H9 (cell line): ENCODE measurements at regions not wholly inside any gene's neighbourhood (a gene's known extent, or its start where the extent isn't known, plus 50 kb on each side); places are given as distances from the start of the nearest gene placed in this dataset.

ENCODE experiments used
- DNase-seq: peaks from one replicate; pipeline ENCODE4 v3.0.0-alpha.2; 2017
- H2AFZ ChIP-seq: one replicate; pipeline ENCODE4 v1.6.1; 2013; ENCODE audit warnings: mild to moderate bottlenecking, low read length, control low read depth, moderate library complexity
- H2AK5ac ChIP-seq: 2 replicates; pipeline ENCODE4 v1.6.1; 2013; ENCODE audit warnings: low read length, control low read depth, mixed read lengths; ENCODE audit not compliant: insufficient read length
- H2BK120ac ChIP-seq: one replicate; pipeline ENCODE4 v1.6.1; 2013; ENCODE audit warnings: low read depth, mild to moderate bottlenecking, low read length, control low read depth, inconsistent platforms; ENCODE audit not compliant: poor library complexity, severe bottlenecking
- H2BK12ac ChIP-seq: 2 replicates; pipeline ENCODE4 v1.6.1; 2013; ENCODE audit warnings: low read length, control low read depth, mixed read lengths, low read depth; ENCODE audit not compliant: insufficient read length
- H2BK15ac ChIP-seq: 2 replicates; pipeline ENCODE4 v1.6.1; 2013; ENCODE audit warnings: low read depth, low read length, control low read depth
- H2BK20ac ChIP-seq: one replicate; pipeline ENCODE4 v1.6.1; 2013; ENCODE audit warnings: low read depth, mild to moderate bottlenecking, low read length, control low read depth, inconsistent platforms; ENCODE audit not compliant: poor library complexity, severe bottlenecking
- H2BK5ac ChIP-seq: 2 replicates; pipeline ENCODE4 v1.6.1; 2013; ENCODE audit warnings: low read length, control low read depth, mixed read lengths; ENCODE audit not compliant: insufficient read length
- H3K14ac ChIP-seq: 2 replicates; pipeline ENCODE4 v1.6.1; 2013; ENCODE audit warnings: low read length, control low read depth; ENCODE audit not compliant: insufficient read depth
- H3K18ac ChIP-seq: 2 replicates; pipeline ENCODE4 v1.6.1; 2013; ENCODE audit warnings: low read depth, mild to moderate bottlenecking, mixed read lengths, low read length, control low read depth; ENCODE audit not compliant: insufficient read length
- H3K23ac ChIP-seq: 2 replicates; pipeline ENCODE4 v1.6.1; 2013; ENCODE audit warnings: low read length, control low read depth, mixed read lengths, low read depth; ENCODE audit not compliant: insufficient read length
- H3K23me2 ChIP-seq: 2 replicates; pipeline ENCODE4 v1.6.1; 2013; ENCODE audit warnings: low read depth, mild to moderate bottlenecking, mixed read lengths, low read length, control low read depth; ENCODE audit not compliant: insufficient read length, poor library complexity, severe bottlenecking
- H3K27ac ChIP-seq: 2 replicates; pipeline ENCODE4 v1.5.1; 2013; ENCODE audit warnings: low read length, control low read depth, mixed read lengths, low read depth; ENCODE audit not compliant: insufficient read length
- H3K27me3 ChIP-seq: 2 replicates; pipeline ENCODE4 v1.6.1; 2013; ENCODE audit warnings: low read length, control low read depth, inconsistent platforms; ENCODE audit not compliant: insufficient read depth
- H3K4ac ChIP-seq: 2 replicates; pipeline ENCODE4 v1.6.1; 2013; ENCODE audit warnings: low read depth, mild to moderate bottlenecking, control low read depth, inconsistent platforms, low read length, moderate library complexity
- H3K4me1 ChIP-seq: 2 replicates; pipeline ENCODE4 v1.6.1; 2013; ENCODE audit warnings: low read length, control low read depth, inconsistent platforms; ENCODE audit not compliant: insufficient read depth
- H3K4me2 ChIP-seq: 2 replicates; pipeline ENCODE4 v1.6.1; 2013; ENCODE audit warnings: low read length, control low read depth, mixed read lengths; ENCODE audit not compliant: insufficient read length, insufficient read depth
- H3K56ac ChIP-seq: 2 replicates; pipeline ENCODE4 v1.6.1; 2013; ENCODE audit warnings: low read depth, mild to moderate bottlenecking, mixed read lengths, low read length, control low read depth; ENCODE audit not compliant: insufficient read length
- H3K79me1 ChIP-seq: 2 replicates; pipeline ENCODE4 v1.6.1; 2013; ENCODE audit warnings: low read depth, mild to moderate bottlenecking, moderate library complexity, low read length, control low read depth, inconsistent platforms; ENCODE audit not compliant: insufficient read depth, poor library complexity, severe bottlenecking
- H3K79me2 ChIP-seq: 2 replicates; pipeline ENCODE4 v1.6.1; 2013; ENCODE audit warnings: low read length, control low read depth, inconsistent platforms; ENCODE audit not compliant: insufficient read depth
- H3K9ac ChIP-seq: 2 replicates; pipeline ENCODE4 v1.6.1; 2013; ENCODE audit warnings: low read length, control low read depth, mixed read lengths; ENCODE audit not compliant: insufficient read length; ENCODE audit errors: extremely low read depth
- H3K9me3 ChIP-seq: one replicate; pipeline ENCODE4 v1.6.1; 2013; ENCODE audit warnings: low read depth, low read length, inconsistent platforms; ENCODE audit not compliant: control insufficient read depth
- H3T11ph ChIP-seq: one replicate; pipeline ENCODE4 v1.6.1; 2013; ENCODE audit warnings: mild to moderate bottlenecking, low read length, control low read depth, inconsistent platforms
- H4K20me1 ChIP-seq: one replicate; pipeline ENCODE4 v1.6.1; 2013; ENCODE audit not compliant: control insufficient read depth, insufficient read length, insufficient read depth
- H4K5ac ChIP-seq: 2 replicates; pipeline ENCODE4 v1.6.1; 2013; ENCODE audit warnings: low read depth, mild to moderate bottlenecking, mixed read lengths, low read length, control low read depth; ENCODE audit not compliant: insufficient read length
- H4K8ac ChIP-seq: replicated peaks from 2 replicates; pipeline ENCODE4 v1.6.1; 2013; ENCODE audit warnings: low read length, control low read depth, mixed read lengths, low read depth; ENCODE audit not compliant: insufficient read length
- H4K91ac ChIP-seq: 2 replicates; pipeline ENCODE4 v1.6.1; 2013; ENCODE audit warnings: low read depth, mild to moderate bottlenecking, moderate library complexity, mixed read lengths, low read length, control low read depth; ENCODE audit not compliant: insufficient read length
- H3K27ac Mint-ChIP-seq, 3 experiments: 2 replicates in 2 of 3; 3 replicates in 1 of 3; pipeline ENCODE4 v1.8.0; 2020 to 2021; ENCODE audit warnings: mixed read lengths in 3 of 3, mild to moderate bottlenecking in 1 of 3, moderate library complexity in 1 of 3
- H3K27me3 Mint-ChIP-seq: 2 replicates; pipeline ENCODE4 v1.8.0; 2021; ENCODE audit warnings: low read depth, mild to moderate bottlenecking, moderate library complexity, mixed read lengths
- H3K36me3 Mint-ChIP-seq, 3 experiments: 2 replicates in 2 of 3; 3 replicates in 1 of 3; pipeline ENCODE4 v1.8.0; 2020 to 2021; ENCODE audit warnings: low read depth in 3 of 3, mixed read lengths in 3 of 3; ENCODE audit not compliant: insufficient read depth in 1 of 3
- H3K4me1 Mint-ChIP-seq, 2 experiments: 2 replicates each; pipeline ENCODE4 v1.8.0; 2020; ENCODE audit warnings: mixed read lengths in 2 of 2
- H3K4me3 Mint-ChIP-seq, 2 experiments: 2 replicates in 1 of 2; 3 replicates in 1 of 2; pipeline ENCODE4 v1.8.0; 2020 to 2021; ENCODE audit warnings: mild to moderate bottlenecking in 2 of 2, mixed read lengths in 2 of 2, moderate library complexity in 1 of 2
- H3K9me3 Mint-ChIP-seq, 2 experiments: 2 replicates in 1 of 2; 3 replicates in 1 of 2; pipeline ENCODE4 v1.8.0; 2020; ENCODE audit warnings: mild to moderate bottlenecking in 2 of 2, mixed read lengths in 2 of 2, moderate library complexity in 1 of 2
- WGBS: extraction: QIAGEN DNeasy Blood & Tissue Kit; methylation state at CpG from one replicate; pipeline ENCODE4 v1.1.7; 2013; ENCODE audit warnings: missing lambda C conversion rate, low lambda C conversion rate, mixed read lengths; ENCODE audit not compliant: insufficient read length; ENCODE audit errors: extremely low coverage; 5-methylcytosine and 5-hydroxymethylcytosine counted together
- TF ChIP-seq, protein P1 (sequence below): fragments of 200-600 bp; sonication (generic); conservative IDR thresholded peaks from 3 replicates; pipeline ENCODE4 v1.8.0; 2021; ENCODE audit warnings: antibody characterized with exemption, mild to moderate bottlenecking

DNA sequence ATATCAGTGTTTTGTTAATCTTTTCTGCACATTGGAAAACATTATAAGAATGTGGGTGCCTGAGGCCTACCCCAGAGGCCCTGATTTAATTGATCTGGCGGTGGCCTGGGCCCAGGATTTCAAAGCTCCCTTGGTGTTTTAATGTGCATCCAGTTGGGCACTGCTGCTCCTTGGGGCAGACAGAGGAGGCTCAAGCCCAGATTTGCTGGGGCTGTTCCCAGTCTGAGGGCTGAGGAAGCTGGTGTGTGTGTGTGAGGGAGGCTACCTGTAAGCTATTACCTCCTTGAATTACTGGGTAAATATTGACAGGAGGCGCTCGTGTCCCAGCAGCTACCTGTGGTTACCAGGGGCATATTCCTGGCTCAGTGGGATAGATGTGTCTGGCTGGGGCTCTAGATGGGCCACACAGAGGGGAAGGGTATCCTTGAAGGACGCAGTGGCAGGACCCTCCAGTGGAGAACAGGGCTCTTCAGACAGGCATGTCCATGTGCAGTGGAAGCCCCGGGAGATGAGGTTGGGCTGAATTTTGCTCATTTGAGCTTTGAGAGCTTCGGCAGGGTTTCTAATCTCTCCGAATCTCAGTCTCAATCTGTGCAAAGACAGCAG lies 975.4 kb upstream of the ZNF722 start:
- no CpG with 5 or more reads among the region's 7 CpGs for WGBS
- H3K4me3 Mint-ChIP-seq = no peak overlapping the region
- no peak overlapping the region for H4K91ac ChIP-seq

More for the DNA sequence above, 975.4 kb upstream of the ZNF722 start:
- Histone ChIP-seq H2BK15ac (no peak overlapping the region), H3K9ac (no peak overlapping the region), H3T11ph (no peak overlapping the region), H2AK5ac (no peak overlapping the region), H3K18ac (no peak overlapping the region), H3K4me1 (no peaks in the 10 kb centered on the region), H3K23me2 (no peaks in the 10 kb centered on the region), H2BK120ac (no peak overlapping the region), H2BK20ac (no peak overlapping the region), H3K4ac (no peak overlapping the region), H4K8ac (no peak overlapping the region), H3K9me3 (peaks cover 82% of the 10 kb centered on the region), H2BK5ac (no peak overlapping the region), H2AFZ (no peak overlapping the region), H3K27me3 (no peaks in the 10 kb centered on the region), H3K27ac (no peak overlapping the region), H4K20me1 (no peaks in the 10 kb centered on the region), H3K23ac (no peak overlapping the region), H3K79me1 (no peaks in the 10 kb centered on the region), H3K79me2 (no peaks in the 10 kb centered on the region), H3K56ac (no peak overlapping the region), H3K4me2 (no peak overlapping the region), H3K14ac (no peak overlapping the region), H4K5ac (no peak overlapping the region), H2BK12ac (no peak overlapping the region)
- H3K4me1 Mint-ChIP-seq = no peaks in the 10 kb centered on the region
- TF ChIP-seq, protein P1, sequence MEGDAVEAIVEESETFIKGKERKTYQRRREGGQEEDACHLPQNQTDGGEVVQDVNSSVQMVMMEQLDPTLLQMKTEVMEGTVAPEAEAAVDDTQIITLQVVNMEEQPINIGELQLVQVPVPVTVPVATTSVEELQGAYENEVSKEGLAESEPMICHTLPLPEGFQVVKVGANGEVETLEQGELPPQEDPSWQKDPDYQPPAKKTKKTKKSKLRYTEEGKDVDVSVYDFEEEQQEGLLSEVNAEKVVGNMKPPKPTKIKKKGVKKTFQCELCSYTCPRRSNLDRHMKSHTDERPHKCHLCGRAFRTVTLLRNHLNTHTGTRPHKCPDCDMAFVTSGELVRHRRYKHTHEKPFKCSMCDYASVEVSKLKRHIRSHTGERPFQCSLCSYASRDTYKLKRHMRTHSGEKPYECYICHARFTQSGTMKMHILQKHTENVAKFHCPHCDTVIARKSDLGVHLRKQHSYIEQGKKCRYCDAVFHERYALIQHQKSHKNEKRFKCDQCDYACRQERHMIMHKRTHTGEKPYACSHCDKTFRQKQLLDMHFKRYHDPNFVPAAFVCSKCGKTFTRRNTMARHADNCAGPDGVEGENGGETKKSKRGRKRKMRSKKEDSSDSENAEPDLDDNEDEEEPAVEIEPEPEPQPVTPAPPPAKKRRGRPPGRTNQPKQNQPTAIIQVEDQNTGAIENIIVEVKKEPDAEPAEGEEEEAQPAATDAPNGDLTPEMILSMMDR = no peak
- DNase-seq = no peak
- H3K9me3 Mint-ChIP-seq = no peaks in the 10 kb centered on the region; a peak in 3 of 5 replicates
- peaks cover 15 to 59% (median 34%) of the 10 kb centered on the region in 3 experiments; a peak in 6 of 7 replicates for H3K36me3 Mint-ChIP-seq
- H3K27ac Mint-ChIP-seq = no peak overlapping the region
- peaks cover 12% of the 10 kb centered on the region for H3K27me3 Mint-ChIP-seq
